ENCODE measurements at regions not wholly inside any gene's neighbourhood (a gene's known extent, or its start where the extent isn't known, plus 50 kb on each side); places are given as distances from the start of the nearest gene placed in this dataset.

DNA sequence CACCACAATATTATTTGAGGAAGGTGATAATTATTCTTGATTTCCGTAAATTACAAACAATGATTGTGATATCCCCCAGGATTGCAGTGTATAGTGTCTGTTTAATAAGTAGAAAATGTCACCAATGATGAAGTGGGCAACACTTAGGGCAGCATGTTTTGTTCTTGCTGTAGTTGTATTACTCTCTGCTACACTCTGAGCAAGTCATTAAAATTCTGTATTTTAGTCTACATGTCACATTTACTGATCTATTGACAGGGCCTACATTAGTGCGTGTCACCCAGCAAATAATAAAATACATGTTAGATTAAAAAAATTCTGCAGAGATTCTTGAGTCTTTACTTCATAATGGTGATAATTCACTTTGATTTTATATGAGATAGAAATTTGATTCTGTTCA is 247.6 kb downstream of the TMX3 start:
- DNase-seq (ENCODE audit: low spot score), result no peak

GRCh38 chr18:68466672-68467071 is 248.2 kb downstream of the TMX3 start:
- no peak for DNase-seq (ENCODE audit: low spot score)

- DNase-seq (ENCODE audit: low spot score), result no peak
Measured at GRCh38 chr18:68462766-68463165, 252.1 kb downstream of the TMX3 start.

GRCh38 chr18:68462148-68462547 is 252.8 kb downstream of the TMX3 start:
- no peak for DNase-seq (ENCODE audit: low spot score)

- DNase-seq (ENCODE audit: low spot score), result no peak
Measured at GRCh38 chr18:68461481-68462018, 253.4 kb downstream of the TMX3 start.

DNA sequence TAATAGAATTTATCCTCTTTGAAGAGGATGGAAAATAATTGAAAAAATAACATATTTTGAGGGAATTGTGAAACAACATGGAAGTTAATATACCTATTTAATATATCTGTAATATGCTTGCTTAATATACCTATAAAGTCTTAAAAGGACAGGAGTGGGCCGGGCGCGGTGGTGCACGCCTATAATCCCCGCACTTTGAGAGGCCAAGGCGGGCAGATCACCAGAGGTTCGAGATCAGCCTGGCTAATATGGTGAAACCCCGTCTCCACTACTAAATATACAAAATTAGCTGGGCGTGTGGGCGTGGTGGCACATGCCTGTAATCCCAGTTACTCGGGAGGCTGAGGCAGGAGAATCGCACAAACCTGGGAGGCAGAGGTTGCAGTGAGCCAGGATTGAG is 254.9 kb downstream of the TMX3 start:
- no peak for DNase-seq (ENCODE audit: low spot score)

- DNase-seq (ENCODE audit: low spot score), result no peak
Measured at GRCh38 chr18:68456985-68457384, 257.9 kb downstream of the TMX3 start.

DNA sequence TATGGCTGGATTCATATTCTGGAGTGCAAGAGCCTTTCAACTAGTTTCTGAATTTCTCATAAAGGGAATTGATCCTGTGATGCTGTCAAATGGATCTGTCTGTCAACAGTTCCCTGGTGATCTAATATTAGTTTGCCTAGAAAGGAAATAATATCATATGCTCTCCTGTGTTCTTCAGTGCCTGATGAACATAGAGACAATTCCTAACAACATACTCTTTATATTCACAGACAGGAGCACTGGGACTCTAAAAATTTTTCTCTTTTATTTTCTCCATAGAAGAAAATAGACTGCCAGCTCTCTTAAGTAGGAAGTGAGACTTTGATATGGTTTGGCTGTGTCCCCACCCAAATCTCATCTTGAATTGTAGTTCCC is 259.7 kb downstream of the TMX3 start:
- no peak for DNase-seq (ENCODE audit: low spot score)

- DNase-seq (ENCODE audit: low spot score), result no peak
Measured at GRCh38 chr18:68454511-68455228, 260.2 kb downstream of the TMX3 start.

GRCh38 chr18:68449292-68449691 is 265.6 kb downstream of the TMX3 start:
- no peak for DNase-seq (ENCODE audit: low spot score)

DNA sequence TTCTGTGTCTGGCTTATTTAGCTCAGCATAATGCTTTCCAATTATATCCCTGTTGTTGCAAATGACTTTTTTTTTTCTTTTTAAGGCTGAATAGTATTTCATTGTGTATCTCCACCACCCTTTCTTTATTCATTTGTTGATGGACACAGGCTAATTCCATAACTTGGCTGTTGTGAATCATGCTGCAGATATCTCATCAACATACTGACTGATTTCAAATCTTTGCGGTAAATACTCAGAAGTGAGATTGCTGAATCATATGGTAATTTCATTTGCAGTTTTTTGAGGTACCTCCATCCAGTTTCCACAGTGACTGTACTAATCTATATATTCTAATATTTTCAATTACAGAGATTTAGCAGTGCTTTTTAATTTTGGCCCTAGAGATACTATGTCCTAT is 266.2 kb downstream of the TMX3 start:
- DNase-seq (ENCODE audit: low spot score), result no peak

DNA sequence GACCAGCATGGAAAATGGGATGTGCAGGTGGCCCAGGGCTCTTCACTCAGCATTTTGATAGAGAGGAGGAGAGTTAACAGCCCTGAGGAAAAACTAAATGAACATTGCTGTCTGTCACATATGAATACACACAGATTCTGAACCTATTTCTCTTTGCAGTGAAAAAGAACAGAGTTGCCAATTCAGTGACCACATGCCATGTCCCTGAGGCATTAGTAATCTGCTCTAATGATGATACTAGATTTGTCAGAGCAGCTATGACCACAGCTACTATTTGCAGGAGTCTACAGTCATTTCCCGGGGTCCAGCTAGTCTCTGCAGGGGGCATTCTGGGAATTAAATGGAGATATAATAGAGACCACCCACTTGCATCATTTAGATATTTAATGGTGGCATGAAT is 267.6 kb downstream of the TMX3 start:
- DNase-seq (ENCODE audit: low spot score), result no peak

- no peak for DNase-seq (ENCODE audit: low spot score)
Measured at GRCh38 chr18:68445668-68446426, 269.1 kb downstream of the TMX3 start.

DNA sequence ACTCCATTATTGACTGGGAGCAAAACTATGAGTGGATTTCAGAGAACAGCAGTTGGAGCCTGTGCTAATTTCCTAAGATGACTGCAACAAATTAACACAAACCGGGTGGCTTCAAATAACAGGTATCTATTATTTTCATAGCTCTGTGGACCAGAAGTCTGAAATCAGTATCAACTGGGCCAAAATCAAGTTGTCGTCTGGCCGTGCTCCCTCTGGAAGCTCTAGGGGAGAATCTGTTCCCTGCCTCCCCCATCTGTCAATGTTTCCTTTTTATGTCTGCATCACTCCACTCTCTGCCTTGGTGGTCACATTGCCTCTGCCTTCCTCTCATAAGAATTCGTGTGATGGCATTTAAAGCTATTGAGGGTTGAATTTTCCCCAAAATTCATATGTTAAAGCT is 269.8 kb downstream of the TMX3 start:
- no peak for DNase-seq (ENCODE audit: low spot score)

DNA sequence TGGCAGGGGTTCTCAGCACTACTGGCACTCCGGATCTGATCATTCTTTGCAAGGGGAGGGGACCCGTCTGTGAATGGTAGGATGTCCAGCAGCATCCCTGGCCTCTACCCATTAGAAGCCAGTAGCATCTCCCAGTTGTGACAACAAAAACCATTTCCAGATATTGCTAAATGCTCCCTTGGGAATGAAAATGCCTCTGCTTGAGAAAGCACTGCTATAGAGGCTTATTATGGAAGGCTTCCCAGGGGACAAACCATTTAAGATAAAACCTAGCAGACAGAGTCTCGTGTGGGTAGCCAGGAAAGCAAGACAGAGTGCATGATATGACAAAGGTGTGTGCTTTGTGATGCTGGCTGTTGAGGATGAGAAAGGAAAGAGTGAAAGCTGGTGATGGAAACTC is 273.7 kb downstream of the TMX3 start:
- no peak for DNase-seq (ENCODE audit: low spot score)

GRCh38 chr18:68440433-68440832 is 274.5 kb downstream of the TMX3 start:
- DNase-seq (ENCODE audit: low spot score), result no peak

- DNase-seq (ENCODE audit: low spot score), result no peak
Measured at GRCh38 chr18:68439642-68440041, 275.3 kb downstream of the TMX3 start.

DNA sequence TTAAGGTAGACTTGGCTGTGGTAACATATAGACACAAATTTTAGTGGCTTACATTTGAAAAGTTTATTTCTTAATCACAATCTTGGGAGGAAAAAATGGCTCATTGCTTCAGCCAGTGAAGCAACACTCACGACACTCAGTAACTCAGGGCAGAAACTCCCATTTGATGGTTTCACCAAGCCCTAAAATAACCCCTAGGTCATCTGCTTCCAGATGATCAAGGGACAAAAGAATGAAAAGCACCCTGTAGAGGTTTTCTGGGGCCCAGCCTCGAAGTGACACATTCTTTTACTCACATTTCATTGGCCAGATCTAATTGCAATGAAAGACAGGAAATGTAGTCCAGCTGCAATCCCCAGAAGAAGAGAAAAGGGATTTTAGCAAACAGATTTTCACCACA is 275.9 kb downstream of the TMX3 start:
- DNase-seq (ENCODE audit: low spot score), result no peak

DNA sequence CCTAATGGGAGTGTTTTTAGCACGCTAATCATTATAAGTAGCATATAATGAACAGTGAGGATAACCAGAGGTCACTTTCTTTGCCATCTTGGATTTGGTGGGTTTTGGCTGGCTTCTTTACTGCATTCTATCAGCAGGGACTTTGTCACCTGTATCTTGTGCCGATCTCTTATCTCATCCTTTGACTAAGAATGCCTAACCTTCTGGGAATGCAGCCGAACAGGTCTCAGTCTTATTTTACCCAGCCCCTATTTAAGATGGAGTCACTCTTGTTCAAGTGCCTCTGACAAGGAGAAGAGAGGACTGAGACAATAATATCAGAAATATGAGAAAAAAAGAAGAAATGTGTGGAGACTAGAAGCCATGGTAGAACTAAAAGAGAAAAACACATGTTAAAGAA is 276.4 kb downstream of the TMX3 start:
- DNase-seq (ENCODE audit: low spot score), result no peak

GRCh38 chr18:68436485-68436884 is 278.4 kb downstream of the TMX3 start:
- no peak for DNase-seq (ENCODE audit: low spot score)

- no peak for DNase-seq (ENCODE audit: low spot score)
Measured at GRCh38 chr18:68435581-68435980, 279.3 kb downstream of the TMX3 start.

- DNase-seq (ENCODE audit: low spot score), result no peak
Measured at GRCh38 chr18:68431922-68432198, 283.0 kb downstream of the TMX3 start.

DNA sequence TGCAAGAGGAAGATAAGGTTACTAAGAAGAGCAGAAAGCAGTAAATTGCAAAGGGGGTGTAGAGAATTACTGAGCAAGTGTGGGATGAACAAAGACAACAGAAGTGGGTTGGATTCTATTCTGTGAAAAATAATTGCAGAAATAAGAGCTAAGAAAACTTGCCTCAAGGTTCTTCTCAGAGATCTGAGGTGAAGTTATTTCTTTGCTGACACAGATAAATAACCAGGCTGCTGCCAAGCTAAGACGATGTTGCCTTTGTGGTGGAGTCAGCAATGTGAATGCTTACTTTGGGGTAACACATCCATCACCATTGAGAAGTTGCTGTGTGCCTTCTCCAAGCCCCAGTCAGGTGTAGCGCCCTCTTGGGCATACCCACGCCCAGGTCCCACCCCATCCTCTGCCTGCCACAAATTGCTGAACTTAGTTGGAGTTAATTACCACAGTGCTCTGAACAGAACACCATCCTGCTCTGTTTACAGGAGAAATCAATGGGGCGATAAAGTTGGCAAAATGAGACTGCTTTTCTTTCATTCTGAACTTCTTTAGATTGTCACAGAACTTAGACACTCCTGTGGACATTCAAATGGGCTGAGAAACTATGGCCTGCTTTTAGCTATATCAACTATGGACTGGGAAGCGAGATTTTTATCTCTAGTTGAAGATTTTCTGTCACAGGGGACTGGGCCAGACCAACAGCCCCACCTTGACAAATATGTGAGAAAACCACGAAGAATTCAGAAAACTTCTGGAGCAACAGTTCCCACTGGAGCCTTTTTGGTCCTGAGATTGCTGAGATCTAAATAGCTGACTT is 283.6 kb downstream of the TMX3 start:
- no peak for DNase-seq (ENCODE audit: low spot score)
